ENCODE measurements at regions not wholly inside any gene's neighbourhood (a gene's known extent, or its start where the extent isn't known, plus 50 kb on each side); places are given as distances from the start of the nearest gene placed in this dataset.

- no peak for TF ChIP-seq CTCF (IDR thresholded peaks at IDR 0.05)
- TF ChIP-seq POLR2A (IDR thresholded peaks at IDR 0.05): no peak
These were observed 795.9 kb upstream of the IGFBP3 start for GRCh38 chr7:46716926-46717325.
